Right ventricle myocardium superior (tissue), 1 donor: ENCODE measurements at regions not wholly inside any gene's neighbourhood (a gene's known extent, or its start where the extent isn't known, plus 50 kb on each side); places are given as distances from the start of the nearest gene placed in this dataset.

Source experiments
- ATAC-seq: fragments of 200-7000 bp; cut with Tn5 transposase; one replicate; pipeline ENCODE4 v1.9.1; 2020; ENCODE audit warnings: mild to moderate bottlenecking; ENCODE audit not compliant: poor library complexity
- DNase-seq: peaks from one replicate; pipeline ENCODE4 v3.0.0-alpha.2; 2020
- intact Hi-C: fragments of 100-400 bp; cut with DNase I; formaldehyde crosslinking; loops from one replicate; pipeline ENCODE4 v1.11.2; 2022
- donor health status: DM: no; HTN: yes; CAD: no; lungs with severe emphysema.

GRCh38 chr3:103923907-103924306 is 1442.8 kb upstream of the ALCAM start:
- intact Hi-C loops = no loop called here
- ATAC-seq (no peak), DNase-seq (no peak)

- DNase-seq = no peak
- intact Hi-C loops = no loop called here
- ATAC-seq = no peak
Measured at GRCh38 chr3:103924544-103924943, 1442.2 kb upstream of the ALCAM start.

GRCh38 chr3:103926936-103927335 is 1439.8 kb upstream of the ALCAM start:
- no peak for DNase-seq
- ATAC-seq = no peak
- intact Hi-C loops = no loop called here

- intact Hi-C loops = no loop called here
- ATAC-seq = no peak
Measured at GRCh38 chr3:103927896-103928295, 1438.8 kb upstream of the ALCAM start.

GRCh38 chr3:103937094-103937493 is 1429.6 kb upstream of the ALCAM start:
- intact Hi-C loops = no loop called here
- ATAC-seq = no peak
- no peak for DNase-seq

More at GRCh38 chr3:103927896-103928295, 1438.8 kb upstream of the ALCAM start:
- no peak for DNase-seq

- intact Hi-C loops = no loop called here
- DNase-seq (no peak), ATAC-seq (no peak)
Measured at GRCh38 chr3:103947062-103947461, 1419.6 kb upstream of the ALCAM start.

GRCh38 chr3:103949693-103950092 is 1417.0 kb upstream of the ALCAM start:
- intact Hi-C loops = no loop called here
- ATAC-seq (no peak), DNase-seq (no peak)

GRCh38 chr3:103950676-103951075 is 1416.0 kb upstream of the ALCAM start:
- ATAC-seq (no peak), DNase-seq (no peak)
- intact Hi-C loops = no loop called here

GRCh38 chr3:103953796-103954195 is 1412.9 kb upstream of the ALCAM start:
- ATAC-seq (no peak), DNase-seq (no peak)
- intact Hi-C loops = no loop called here

- ATAC-seq (no peak), DNase-seq (no peak)
- intact Hi-C loops = no loop called here
Measured at GRCh38 chr3:103960819-103961218, 1405.9 kb upstream of the ALCAM start.

- DNase-seq = no peak
- intact Hi-C loops = no loop called here
- ATAC-seq = no peak
Measured at GRCh38 chr3:103963599-103963998, 1403.1 kb upstream of the ALCAM start.

GRCh38 chr3:103965764-103966163 is 1400.9 kb upstream of the ALCAM start:
- intact Hi-C loops = no loop called here
- no peak for ATAC-seq
- no peak for DNase-seq

GRCh38 chr3:103966749-103967148 is 1400.0 kb upstream of the ALCAM start:
- no peak for ATAC-seq
- intact Hi-C loops = no loop called here
- no peak for DNase-seq

- intact Hi-C loops = no loop called here
- no peak for DNase-seq
- ATAC-seq = no peak
Measured at GRCh38 chr3:103968131-103968530, 1398.6 kb upstream of the ALCAM start.

- ATAC-seq = no peak
- DNase-seq = no peak
- intact Hi-C loops = no loop called here
Measured at GRCh38 chr3:103968751-103969150, 1398.0 kb upstream of the ALCAM start.

GRCh38 chr3:103976931-103977339 is 1389.8 kb upstream of the ALCAM start:
- DNase-seq (no peak), ATAC-seq (no peak)
- intact Hi-C loops = no loop called here

- no peak for DNase-seq
- no peak for ATAC-seq
- intact Hi-C loops = no loop called here
Measured at GRCh38 chr3:103977417-103977816, 1389.3 kb upstream of the ALCAM start.

- no peak for ATAC-seq
- intact Hi-C loops = no loop called here
Measured at GRCh38 chr3:103991461-103992115, 1375.1 kb upstream of the ALCAM start.

GRCh38 chr3:103992469-103992868 is 1374.2 kb upstream of the ALCAM start:
- DNase-seq = no peak
- intact Hi-C loops = no loop called here
- no peak for ATAC-seq

More at GRCh38 chr3:103991461-103992115, 1375.1 kb upstream of the ALCAM start:
- DNase-seq = no peak

GRCh38 chr3:104004956-104005355 is 1361.8 kb upstream of the ALCAM start:
- DNase-seq (no peak), ATAC-seq (no peak)
- intact Hi-C loops = no loop called here

- no peak for DNase-seq
- no peak for ATAC-seq
- intact Hi-C loops = no loop called here
Measured at GRCh38 chr3:104005815-104006214, 1360.9 kb upstream of the ALCAM start.
